GM23338 (cell line): ENCODE measurements at regions not wholly inside any gene's neighbourhood (a gene's known extent, or its start where the extent isn't known, plus 50 kb on each side); places are given as distances from the start of the nearest gene placed in this dataset.

Experiments
- ATAC-seq: fragments of 200-7000 bp; cut with Tn5 transposase; 3 replicates; pipeline ENCODE4 v1.9.1; 2020
- DNase-seq: peaks from one replicate; pipeline ENCODE4 v3.0.0-alpha.2; 2015; ENCODE audit warnings: low spot score
- H2AFZ ChIP-seq: fragments of 200-600 bp; sonication (generic); 2 replicates; pipeline ENCODE4 v1.8.0; 2016; ENCODE audit warnings: antibody characterized with exemption, mild to moderate bottlenecking, moderate library complexity
- H3F3A ChIP-seq: fragments of 200-600 bp; sonication (generic); replicated peaks from 2 replicates; pipeline ENCODE4 v1.8.0; 2017; ENCODE audit warnings: antibody characterized with exemption, mixed run types, low read depth
- H3K27ac ChIP-seq: fragments of 200-600 bp; sonication (generic); 2 replicates; pipeline ENCODE4 v1.6.1; 2016; ENCODE audit warnings: low read depth
- H3K27me3 ChIP-seq: fragments of 200-600 bp; sonication (generic); 2 replicates; pipeline ENCODE4 v1.8.0; 2016; ENCODE audit warnings: mild to moderate bottlenecking, mixed run types, moderate library complexity; ENCODE audit not compliant: insufficient read depth
- H3K36me3 ChIP-seq: fragments of 200-600 bp; sonication (generic); 2 replicates; pipeline ENCODE4 v1.8.0; 2016; ENCODE audit warnings: mild to moderate bottlenecking; ENCODE audit not compliant: insufficient read depth
- H3K4me1 ChIP-seq: fragments of 200-600 bp; sonication (generic); 2 replicates; pipeline ENCODE4 v1.8.0; 2016; ENCODE audit warnings: mild to moderate bottlenecking, moderate library complexity; ENCODE audit not compliant: insufficient read depth
- H3K4me2 ChIP-seq: fragments of 200-600 bp; sonication (generic); 2 replicates; pipeline ENCODE4 v1.7.1; 2017; ENCODE audit warnings: mixed run types
- H3K4me3 ChIP-seq: fragments of 200-600 bp; sonication (generic); 2 replicates; pipeline ENCODE4 v1.6.1; 2016; ENCODE audit warnings: mixed run types
- H3K79me2 ChIP-seq: fragments of 200-600 bp; sonication (generic); replicated peaks from 2 replicates; pipeline ENCODE4 v1.8.0; 2017; ENCODE audit warnings: mild to moderate bottlenecking; ENCODE audit not compliant: insufficient read depth
- H3K9me2 ChIP-seq: fragments of 200-600 bp; sonication (generic); 2 replicates; pipeline ENCODE4 v1.8.0; 2017; ENCODE audit not compliant: insufficient read depth
- H4K20me1 ChIP-seq: fragments of 200-600 bp; sonication (generic); replicated peaks from 2 replicates; pipeline ENCODE4 v1.8.0; 2017; ENCODE audit warnings: mild to moderate bottlenecking; ENCODE audit not compliant: insufficient read depth
- H3K27ac Mint-ChIP-seq: 2 replicates; pipeline ENCODE4 v1.8.0; 2020; ENCODE audit warnings: inconsistent platforms, mild to moderate bottlenecking, moderate library complexity, mixed read lengths
- H3K27me3 Mint-ChIP-seq: 3 replicates; pipeline ENCODE4 v1.8.0; 2022; ENCODE audit warnings: low read depth, mild to moderate bottlenecking, moderate library complexity, mixed read lengths, inconsistent platforms; ENCODE audit not compliant: insufficient read depth, poor library complexity
- H3K36me3 Mint-ChIP-seq: 3 replicates; pipeline ENCODE4 v1.8.0; 2021; ENCODE audit warnings: low read depth, mild to moderate bottlenecking, inconsistent platforms, moderate library complexity, mixed read lengths
- H3K4me1 Mint-ChIP-seq: 3 replicates; pipeline ENCODE4 v1.8.0; 2020; ENCODE audit warnings: mild to moderate bottlenecking, inconsistent platforms, mixed read lengths
- H3K4me3 Mint-ChIP-seq: 3 replicates; pipeline ENCODE4 v1.8.0; 2021; ENCODE audit warnings: moderate library complexity, mild to moderate bottlenecking, inconsistent platforms, mixed read lengths
- H3K9me3 Mint-ChIP-seq: 3 replicates; pipeline ENCODE4 v1.8.0; 2020; ENCODE audit warnings: moderate library complexity, mild to moderate bottlenecking, inconsistent platforms, mixed read lengths
- CREB1 ChIP-seq: fragments of 250-450 bp; sonication (Bioruptor Pico); IDR thresholded peaks from 2 replicates; pipeline ENCODE4 v1.5.0; 2020; ENCODE audit warnings: low read depth, mild to moderate bottlenecking, moderate library complexity
- CTCF ChIP-seq, 2 experiments: fragments of 200-600 bp in 1 of 2; sonication (generic) in 1 of 2; conservative IDR thresholded peaks; 2 replicates each; pipeline versions ENCODE4 v1.5.1 to v1.6.1; 2016 to 2017; ENCODE audit warnings: antibody characterized with exemption in 2 of 2, low read depth in 2 of 2, mild to moderate bottlenecking in 2 of 2, moderate library complexity in 1 of 2
- ETS1 ChIP-seq: IDR thresholded peaks from 2 replicates; pipeline ENCODE4 v1.6.1; 2016; ENCODE audit warnings: antibody characterized with exemption
- EZH2 ChIP-seq: fragments of 200-600 bp; sonication (generic); IDR thresholded peaks from one replicate; pipeline ENCODE4 v1.8.0; 2017; ENCODE audit warnings: antibody characterized with exemption, mild to moderate bottlenecking, low read depth; ENCODE audit not compliant: unreplicated experiment
- EZH2phosphoT487 ChIP-seq: fragments of 200-600 bp; sonication (generic); IDR thresholded peaks from one replicate; pipeline ENCODE4 v1.8.1; 2018; ENCODE audit warnings: antibody characterized with exemption; ENCODE audit not compliant: unreplicated experiment
- JUNB ChIP-seq: IDR thresholded peaks from one replicate; pipeline ENCODE4 v1.6.1; 2016; ENCODE audit warnings: antibody characterized with exemption; ENCODE audit not compliant: unreplicated experiment
- NANOG ChIP-seq: IDR thresholded peaks from 2 replicates; pipeline ENCODE4 v1.6.1; 2016; ENCODE audit warnings: antibody characterized with exemption, borderline replicate concordance
- POLR2AphosphoS5 ChIP-seq: IDR thresholded peaks from 2 replicates; pipeline ENCODE4 v1.6.1; 2016; ENCODE audit warnings: antibody characterized with exemption, low read depth
- REST ChIP-seq: IDR thresholded peaks from one replicate; pipeline ENCODE4 v1.6.1; 2018; ENCODE audit warnings: antibody characterized with exemption; ENCODE audit not compliant: unreplicated experiment
- STAT1 ChIP-seq: IDR thresholded peaks from one replicate; pipeline ENCODE4 v1.6.1; 2016; ENCODE audit warnings: antibody characterized with exemption; ENCODE audit not compliant: unreplicated experiment
- ZNF114 ChIP-seq: fragments of 250-450 bp; sonication (Bioruptor Pico); IDR thresholded peaks from 2 replicates; pipeline ENCODE4 v1.5.0; 2020; ENCODE audit warnings: mild to moderate bottlenecking, moderate library complexity
- ZNF331 ChIP-seq: fragments of 250-450 bp; sonication (Bioruptor Pico); IDR thresholded peaks from 2 replicates; pipeline ENCODE4 v1.5.0; 2020; ENCODE audit warnings: low read depth, mild to moderate bottlenecking, moderate library complexity
- ZNF462 ChIP-seq: fragments of 250-450 bp; sonication (Bioruptor Pico); IDR thresholded peaks from 2 replicates; pipeline ENCODE4 v1.5.0; 2020; ENCODE audit warnings: mild to moderate bottlenecking, moderate library complexity

GRCh38 chr13:61148211-61148610 is 267.4 kb downstream of the PCDH20 start:
- Histone ChIP-seq H3K79me2 (no peaks in the 10 kb centered on the region), H3K4me3 (no peak overlapping the region), H3K36me3 (no peaks in the 10 kb centered on the region; the same call in 1 of the 2 replicates), H4K20me1 (no peaks in the 10 kb centered on the region), H3K4me2 (no peak overlapping the region), H3K9me2 (no peaks in the 10 kb centered on the region), H3K4me1 (no peaks in the 10 kb centered on the region), H2AFZ (no peak overlapping the region), H3K27me3 (no peaks in the 10 kb centered on the region), H3F3A (no peaks in the 10 kb centered on the region), H3K27ac (no peak overlapping the region)
- ATAC-seq (no peak), DNase-seq (no peak)
- Mint-ChIP-seq H3K27ac (no peak overlapping the region), H3K4me3 (no peak overlapping the region), H3K27me3 (no peaks in the 10 kb centered on the region), H3K36me3 (peaks cover 30% of the 10 kb centered on the region), H3K4me1 (no peaks in the 10 kb centered on the region; the same call in 2 of the 3 replicates), H3K9me3 (peaks cover 31% of the 10 kb centered on the region)
- TF ChIP-seq POLR2AphosphoS5: no peak
- TF ChIP-seq ZNF462: no peak
- no peak for TF ChIP-seq NANOG
- TF ChIP-seq ETS1: no peak
- no peak for TF ChIP-seq REST
- no peak for TF ChIP-seq JUNB
- TF ChIP-seq ZNF331 (CRISPR knock-in tag): no peak
- no peak for TF ChIP-seq EZH2
- no peak for TF ChIP-seq ZNF114
- TF ChIP-seq EZH2phosphoT487: no peak
- TF ChIP-seq STAT1: no peak
- TF ChIP-seq CTCF (conservative IDR thresholded peaks at IDR 0.05; ENCODE audit: low read depth in 2 of 2): no peak
- no peak for TF ChIP-seq CREB1 (CRISPR knock-in tag)
